Kidney glomerular epithelial cell (primary cell): ENCODE measurements at regions not wholly inside any gene's neighbourhood (a gene's known extent, or its start where the extent isn't known, plus 50 kb on each side); places are given as distances from the start of the nearest gene placed in this dataset.
A peak's percentile ranks its signal among the peaks of the same experiment; 100 is the strongest.
"Not testable (repeated sequence)": the region's sequence is repeated elsewhere in the genome, so short reads cannot be mapped to it uniquely, and the experiment has no call there.

Experiments used
- DNase-seq: peaks from one replicate; lab custom pipeline; 2025; lab: John Stamatoyannopoulos, UW

GRCh38 chr17:37859451-37859850, 64.8 kb upstream of the TBC1D3K start:
- DNase-seq: no peak

- not testable (repeated sequence) for DNase-seq
These were observed 65.8 kb upstream of the TBC1D3K start for GRCh38 chr17:37858391-37858790.

- DNase-seq: no peak
These were observed 68.0 kb upstream of the TBC1D3K start for GRCh38 chr17:37856245-37856644.

- no peak for DNase-seq
These were observed 74.6 kb upstream of the TBC1D3K start for GRCh38 chr17:37849617-37849972.

- peak; percentile 77 for DNase-seq
These were observed 75.3 kb upstream of the TBC1D3K start for GRCh38 chr17:37848690-37849616.

GRCh38 chr17:37847811-37848331, 76.3 kb upstream of the TBC1D3K start:
- DNase-seq: no peak

- DNase-seq: no peak
These were observed 77.1 kb upstream of the TBC1D3K start for GRCh38 chr17:37847102-37847501.

- no peak for DNase-seq
These were observed 79.3 kb upstream of the TBC1D3K start for GRCh38 chr17:37844977-37845293.

GRCh38 chr17:37844158-37844976, 79.8 kb upstream of the TBC1D3K start:
- DNase-seq: no peak

GRCh38 chr17:37842401-37842800, 81.8 kb upstream of the TBC1D3K start:
- peak; percentile 93 for DNase-seq

- no peak for DNase-seq
These were observed 83.0 kb upstream of the TBC1D3K start for GRCh38 chr17:37841232-37841631.

GRCh38 chr17:37840576-37840975, 83.6 kb upstream of the TBC1D3K start:
- no peak for DNase-seq

GRCh38 chr17:37839196-37839978, 84.8 kb upstream of the TBC1D3K start:
- no peak for DNase-seq

- no peak for DNase-seq
These were observed 85.9 kb upstream of the TBC1D3K start for GRCh38 chr17:37838276-37838675.

- no peak for DNase-seq
These were observed 87.6 kb upstream of the TBC1D3K start for GRCh38 chr17:37836593-37836992.

GRCh38 chr17:37834168-37834567, 89.3 kb upstream of the HNF1B start:
- DNase-seq: no peak

- no peak for DNase-seq
These were observed 88.5 kb upstream of the HNF1B start for GRCh38 chr17:37833237-37833859.

- DNase-seq: no peak
These were observed 87.1 kb upstream of the HNF1B start for GRCh38 chr17:37831986-37832385.

GRCh38 chr17:37831492-37831891, 86.6 kb upstream of the HNF1B start:
- DNase-seq: no peak

GRCh38 chr17:37830151-37830993, 85.5 kb upstream of the HNF1B start:
- DNase-seq: peak; percentile 66
